Right lobe of liver (tissue), 4 donors: ENCODE measurements at regions not wholly inside any gene's neighbourhood (a gene's known extent, or its start where the extent isn't known, plus 50 kb on each side); places are given as distances from the start of the nearest gene placed in this dataset.

ENCODE experiments used
- CTCF ChIP-seq, 4 donors: fragments of 200-600 bp in 3 of 4; fragments of 450-650 bp in 1 of 4; IDR thresholded peaks; one replicate each; pipeline versions ENCODE4 v1.5.1 to v1.8.0; 2016 to 2022; ENCODE audit warnings: antibody characterized with exemption in 4 of 4, mild to moderate bottlenecking in 2 of 4
- POLR2A ChIP-seq: fragments of 450-650 bp; IDR thresholded peaks from one replicate; pipeline ENCODE4 v1.6.1; 2017; ENCODE audit warnings: antibody characterized with exemption, mild to moderate bottlenecking
- donor health status: DM: no; HTN: no; CAD: no.
- donor health status: DM: no; HTN: no; CAD: no.
- donor health status: DM: no; HTN: yes; CAD: no.

- no peak for TF ChIP-seq CTCF (IDR thresholded peaks at IDR 0.05)
- TF ChIP-seq POLR2A = no peak
These were observed 448.1 kb downstream of the NFIB start for GRCh38 chr9:13865869-13866268.
